Muscle layer of colon (tissue), 2 donors: ENCODE measurements at regions not wholly inside any gene's neighbourhood (a gene's known extent, or its start where the extent isn't known, plus 50 kb on each side); places are given as distances from the start of the nearest gene placed in this dataset.

Experiments
- H3K27ac ChIP-seq: one replicate; pipeline ENCODE4 v1.7.0; 2013; ENCODE audit warnings: low read depth, mild to moderate bottlenecking, low read length, moderate library complexity
- H3K27me3 ChIP-seq, 2 donors: one replicate each; pipeline ENCODE4 v1.7.0; 2013; ENCODE audit warnings: low read length in 2 of 2, mild to moderate bottlenecking in 2 of 2; ENCODE audit not compliant: insufficient read depth in 2 of 2, control insufficient read depth in 1 of 2
- H3K36me3 ChIP-seq: one replicate; pipeline ENCODE4 v1.7.0; 2013; ENCODE audit warnings: mild to moderate bottlenecking, low read length; ENCODE audit not compliant: insufficient read depth
- H3K4me1 ChIP-seq: one replicate; pipeline ENCODE4 v1.7.0; 2013; ENCODE audit warnings: mild to moderate bottlenecking, low read length; ENCODE audit not compliant: insufficient read depth
- H3K4me3 ChIP-seq, 2 donors: one replicate each; pipeline ENCODE4 v1.7.0; 2013; ENCODE audit warnings: low read length in 2 of 2, low read depth in 1 of 2, mild to moderate bottlenecking in 1 of 2, moderate library complexity in 1 of 2
- H3K9ac ChIP-seq: one replicate; pipeline ENCODE4 v1.7.0; 2013; ENCODE audit warnings: low read length
- H3K9me3 ChIP-seq: one replicate; pipeline ENCODE4 v1.7.0; 2013; ENCODE audit warnings: mild to moderate bottlenecking, low read length
- donor health status: abdominal sarcoma.
- donor health status: Adenocarcinoma of cecum.

GRCh38 chr16:63530208-63530607 is 1494.0 kb upstream of the CDH8 start:
- H3K27ac ChIP-seq, result no peak overlapping the region
- H3K4me1 ChIP-seq, result peaks cover 6% of the 10 kb centered on the region
- no peak overlapping the region for H3K4me3 ChIP-seq
- H3K27me3 ChIP-seq, result no peaks in the 10 kb centered on the region
- no peaks in the 10 kb centered on the region for H3K36me3 ChIP-seq
- no peak overlapping the region for H3K9ac ChIP-seq
- no peaks in the 10 kb centered on the region for H3K9me3 ChIP-seq

- H3K9ac ChIP-seq, result no peak overlapping the region
- H3K4me3 ChIP-seq, result no peak overlapping the region
- no peaks in the 10 kb centered on the region for H3K36me3 ChIP-seq
- H3K4me1 ChIP-seq, result peaks cover 6% of the 10 kb centered on the region
- H3K9me3 ChIP-seq, result no peaks in the 10 kb centered on the region
- no peak overlapping the region for H3K27ac ChIP-seq
- H3K27me3 ChIP-seq, result no peaks in the 10 kb centered on the region
Observed at GRCh38 chr16:63527404-63527803, 1491.2 kb upstream of the CDH8 start.

- H3K4me1 ChIP-seq, result no peaks in the 10 kb centered on the region
- no peak overlapping the region for H3K9ac ChIP-seq
- H3K9me3 ChIP-seq, result no peaks in the 10 kb centered on the region
- H3K4me3 ChIP-seq, result no peak overlapping the region
- H3K27me3 ChIP-seq, result no peaks in the 10 kb centered on the region
- H3K36me3 ChIP-seq, result no peaks in the 10 kb centered on the region
- H3K27ac ChIP-seq, result no peak overlapping the region
Observed at GRCh38 chr16:63516394-63516793, 1480.2 kb upstream of the CDH8 start.

- Histone ChIP-seq H3K27ac (no peak overlapping the region), H3K4me1 (no peaks in the 10 kb centered on the region), H3K4me3 (no peak overlapping the region), H3K27me3 (no peaks in the 10 kb centered on the region), H3K9ac (no peak overlapping the region), H3K9me3 (no peaks in the 10 kb centered on the region), H3K36me3 (no peaks in the 10 kb centered on the region)
Observed at GRCh38 chr16:63512910-63513309, 1476.7 kb upstream of the CDH8 start.

- Histone ChIP-seq H3K4me1 (no peaks in the 10 kb centered on the region), H3K36me3 (no peaks in the 10 kb centered on the region), H3K9me3 (no peaks in the 10 kb centered on the region), H3K9ac (no peak overlapping the region), H3K4me3 (no peak overlapping the region), H3K27me3 (no peaks in the 10 kb centered on the region), H3K27ac (no peak overlapping the region)
Observed at GRCh38 chr16:63497408-63497807, 1461.2 kb upstream of the CDH8 start.

- H3K9me3 ChIP-seq, result no peaks in the 10 kb centered on the region
- H3K27me3 ChIP-seq, result no peaks in the 10 kb centered on the region
- H3K27ac ChIP-seq, result no peak overlapping the region
- no peaks in the 10 kb centered on the region for H3K4me1 ChIP-seq
- H3K9ac ChIP-seq, result no peak overlapping the region
- H3K4me3 ChIP-seq, result no peak overlapping the region
- H3K36me3 ChIP-seq, result no peaks in the 10 kb centered on the region
Observed at GRCh38 chr16:63496282-63496681, 1460.0 kb upstream of the CDH8 start.

- H3K4me3 ChIP-seq, result no peak overlapping the region
- H3K4me1 ChIP-seq, result no peaks in the 10 kb centered on the region
- H3K9me3 ChIP-seq, result no peaks in the 10 kb centered on the region
- H3K9ac ChIP-seq, result no peak overlapping the region
- H3K27ac ChIP-seq, result no peak overlapping the region
- H3K27me3 ChIP-seq, result no peaks in the 10 kb centered on the region
- no peaks in the 10 kb centered on the region for H3K36me3 ChIP-seq
Observed at GRCh38 chr16:63488955-63489354, 1452.7 kb upstream of the CDH8 start.

GRCh38 chr16:63481060-63481459 is 1444.8 kb upstream of the CDH8 start:
- Histone ChIP-seq H3K9me3 (no peaks in the 10 kb centered on the region), H3K27me3 (no peaks in the 10 kb centered on the region), H3K27ac (no peak overlapping the region), H3K4me1 (no peaks in the 10 kb centered on the region), H3K36me3 (no peaks in the 10 kb centered on the region), H3K9ac (no peak overlapping the region), H3K4me3 (no peak overlapping the region)

GRCh38 chr16:63473725-63474124 is 1437.5 kb upstream of the CDH8 start:
- H3K27me3 ChIP-seq, result no peaks in the 10 kb centered on the region
- H3K36me3 ChIP-seq, result no peaks in the 10 kb centered on the region
- no peaks in the 10 kb centered on the region for H3K4me1 ChIP-seq
- no peak overlapping the region for H3K4me3 ChIP-seq
- H3K9ac ChIP-seq, result no peak overlapping the region
- H3K9me3 ChIP-seq, result no peaks in the 10 kb centered on the region
- no peak overlapping the region for H3K27ac ChIP-seq

GRCh38 chr16:63467513-63467912 is 1431.3 kb upstream of the CDH8 start:
- Histone ChIP-seq H3K9me3 (no peaks in the 10 kb centered on the region), H3K36me3 (no peaks in the 10 kb centered on the region), H3K4me3 (no peak overlapping the region), H3K27me3 (no peaks in the 10 kb centered on the region), H3K27ac (no peak overlapping the region), H3K4me1 (no peaks in the 10 kb centered on the region), H3K9ac (no peak overlapping the region)

GRCh38 chr16:63462316-63462715 is 1426.1 kb upstream of the CDH8 start:
- H3K9me3 ChIP-seq, result no peaks in the 10 kb centered on the region
- H3K36me3 ChIP-seq, result no peaks in the 10 kb centered on the region
- no peak overlapping the region for H3K27ac ChIP-seq
- no peaks in the 10 kb centered on the region for H3K4me1 ChIP-seq
- H3K4me3 ChIP-seq, result no peak overlapping the region
- no peak overlapping the region for H3K9ac ChIP-seq
- no peaks in the 10 kb centered on the region for H3K27me3 ChIP-seq

GRCh38 chr16:63461248-63461841 is 1425.1 kb upstream of the CDH8 start:
- Histone ChIP-seq H3K9me3 (no peaks in the 10 kb centered on the region), H3K4me3 (no peak overlapping the region), H3K9ac (no peak overlapping the region)

More at GRCh38 chr16:63461248-63461841, 1425.1 kb upstream of the CDH8 start:
- Histone ChIP-seq H3K36me3 (no peaks in the 10 kb centered on the region), H3K27me3 (no peaks in the 10 kb centered on the region), H3K27ac (no peak overlapping the region), H3K4me1 (no peaks in the 10 kb centered on the region)
